Activated T-cell treated with anti-CD3 and anti-CD28 coated beads, Interleukin-2, amount 50 U/mL, for 1 hour (primary cell): ENCODE measurements at regions not wholly inside any gene's neighbourhood (a gene's known extent, or its start where the extent isn't known, plus 50 kb on each side); places are given as distances from the start of the nearest gene placed in this dataset.

Experiments used
- DNase-seq: peaks from one replicate; pipeline ENCODE4 v3.0.0-alpha.2; 2020

- DNase-seq: no peak
Observed at GRCh38 chr2:83596592-83597282, 862.3 kb downstream of the SUCLG1 start.

DNA sequence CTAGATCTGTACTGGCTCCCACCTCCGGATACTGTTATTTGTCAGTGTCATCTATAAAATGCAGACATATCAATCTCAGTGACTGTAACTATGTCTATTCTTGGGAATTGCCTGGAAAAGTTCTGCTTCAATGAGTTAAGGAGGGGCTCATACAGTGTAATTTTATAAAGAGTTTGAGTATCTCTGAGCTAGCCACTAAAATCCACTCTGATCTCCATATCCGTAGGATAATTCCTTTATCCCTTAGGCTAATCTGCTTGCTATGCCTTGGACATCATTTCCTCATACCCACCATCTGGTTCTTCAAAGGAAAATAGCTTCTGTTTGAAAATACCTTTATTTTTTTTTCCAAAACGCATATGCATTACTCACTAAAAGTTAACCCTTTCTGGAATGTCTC, 863.2 kb downstream of the SUCLG1 start:
- DNase-seq: no peak

- DNase-seq: no peak
Observed at GRCh38 chr2:83595121-83595690, 863.9 kb downstream of the SUCLG1 start.

GRCh38 chr2:83594241-83595120, 864.6 kb downstream of the SUCLG1 start:
- no peak for DNase-seq

DNA sequence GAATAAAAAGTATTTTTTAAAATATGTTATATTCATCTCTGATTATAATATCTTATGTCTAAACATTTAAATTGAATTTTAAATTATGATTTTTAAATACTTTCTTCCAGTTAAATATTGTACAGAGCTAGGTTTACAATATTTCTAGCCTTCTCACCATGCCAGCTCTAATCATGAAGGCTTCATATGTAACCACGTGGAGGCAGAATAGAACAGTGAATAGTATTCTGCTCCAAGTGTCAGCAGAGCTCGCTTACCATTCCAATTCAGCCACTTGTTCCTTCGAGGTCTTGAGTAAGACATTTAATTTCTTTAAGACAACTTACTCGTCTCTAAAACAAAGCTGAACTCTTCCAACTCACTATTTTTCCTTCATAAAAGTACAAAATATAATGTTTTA, 871.8 kb downstream of the SUCLG1 start:
- DNase-seq: no peak

DNA sequence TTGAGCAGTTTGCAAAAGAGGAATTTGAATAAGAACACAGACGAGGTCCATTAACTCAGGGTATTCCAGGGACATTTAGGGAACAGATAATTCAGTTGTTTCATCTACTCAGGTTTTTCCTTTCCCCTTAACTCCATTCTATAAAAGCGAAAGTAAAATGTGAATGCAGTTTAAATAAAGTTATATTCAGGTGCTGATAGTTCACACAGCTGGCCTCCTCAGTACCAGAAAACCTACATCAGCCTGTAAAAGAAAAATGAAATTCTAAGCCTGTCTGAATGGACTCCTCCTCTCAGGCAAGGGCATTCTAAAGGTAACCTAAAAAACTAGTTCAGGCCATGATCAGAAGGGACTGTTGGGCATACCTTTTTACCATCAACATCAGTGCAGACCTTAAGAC, 873.8 kb downstream of the SUCLG1 start:
- DNase-seq: no peak

GRCh38 chr2:83584672-83585071, 874.4 kb downstream of the SUCLG1 start:
- DNase-seq: no peak

- DNase-seq: no peak
Observed at GRCh38 chr2:83582589-83582988, 876.5 kb downstream of the SUCLG1 start.

DNA sequence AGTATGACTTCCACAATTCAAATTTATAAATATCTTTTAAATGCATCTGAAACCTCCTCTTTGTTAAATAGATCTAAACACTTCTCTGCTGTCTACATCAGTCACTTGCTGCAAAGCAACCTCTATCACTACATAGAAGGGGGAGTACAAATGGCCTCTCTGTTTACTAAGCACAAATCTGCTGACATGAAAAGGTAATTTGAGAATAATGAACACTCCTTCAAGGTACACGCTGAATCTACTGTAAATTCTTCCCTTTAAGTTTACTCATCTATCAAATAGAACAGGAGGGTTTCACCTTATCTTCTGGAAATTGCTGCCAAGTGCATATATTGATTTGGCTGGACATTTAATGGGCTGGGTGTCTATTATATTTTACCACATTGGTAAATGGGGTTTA, 879.6 kb downstream of the SUCLG1 start:
- DNase-seq: no peak

GRCh38 chr2:83578405-83578804, 880.7 kb downstream of the SUCLG1 start:
- no peak for DNase-seq

DNA sequence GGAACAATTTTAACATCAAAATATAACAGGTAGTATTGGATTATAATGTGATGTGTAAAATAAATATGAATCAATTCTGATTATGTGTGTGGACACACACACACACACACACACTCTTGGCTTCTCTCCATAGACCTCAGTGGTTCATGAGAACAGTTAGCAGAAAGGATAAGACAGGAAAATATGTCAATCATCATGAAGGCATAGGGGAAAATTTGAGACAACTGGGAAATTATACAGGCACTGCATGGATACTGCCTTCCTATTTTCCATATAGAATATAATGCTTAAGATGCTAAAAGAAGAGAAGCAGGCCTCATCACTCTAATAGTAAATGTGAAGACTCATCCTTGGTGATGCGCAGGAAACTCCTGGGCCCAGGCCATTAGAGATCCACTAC, 884.5 kb downstream of the SUCLG1 start:
- DNase-seq: no peak

- DNase-seq: no peak
Observed at GRCh38 chr2:83573060-83573459, 886.0 kb downstream of the SUCLG1 start.

DNA sequence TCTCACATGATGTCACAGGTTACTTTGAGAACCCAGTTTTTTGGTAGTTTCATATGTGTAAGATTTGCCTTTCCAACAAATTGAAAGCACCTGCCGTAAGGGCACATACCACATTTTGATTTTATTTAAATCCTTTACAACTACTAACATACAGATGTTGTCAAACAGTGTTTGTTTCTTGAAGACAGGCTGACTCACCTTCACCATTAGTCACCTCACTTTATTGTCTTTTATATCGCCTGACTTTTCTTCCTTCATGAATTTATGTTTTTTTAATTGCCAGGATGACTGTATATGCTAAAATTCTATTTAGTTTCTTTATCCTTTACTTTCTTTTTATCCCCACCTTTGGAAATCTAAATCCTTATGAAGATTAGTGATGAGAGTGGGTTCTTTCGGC, 886.7 kb downstream of the SUCLG1 start:
- DNase-seq: no peak

- no peak for DNase-seq
Observed at GRCh38 chr2:83567551-83567950, 891.5 kb downstream of the SUCLG1 start.

DNA sequence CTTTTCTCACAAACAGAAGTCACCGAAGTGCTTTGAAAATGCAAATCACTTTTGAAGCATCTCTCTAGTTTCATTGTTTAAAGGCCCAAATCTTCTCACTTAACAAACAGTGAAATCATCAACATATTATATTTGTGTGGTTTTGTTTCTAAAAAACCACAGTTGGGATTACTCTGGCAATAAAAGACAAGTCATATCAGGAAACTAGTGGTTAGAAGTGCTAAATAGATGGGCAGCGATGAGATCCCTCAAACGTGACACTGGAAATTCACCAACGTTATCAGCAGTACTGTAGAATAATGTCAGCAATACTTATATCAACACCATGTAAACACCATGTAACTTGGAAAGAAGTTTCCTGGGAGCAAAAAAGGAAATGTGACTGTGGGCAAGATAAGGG, 893.5 kb downstream of the SUCLG1 start:
- no peak for DNase-seq

DNA sequence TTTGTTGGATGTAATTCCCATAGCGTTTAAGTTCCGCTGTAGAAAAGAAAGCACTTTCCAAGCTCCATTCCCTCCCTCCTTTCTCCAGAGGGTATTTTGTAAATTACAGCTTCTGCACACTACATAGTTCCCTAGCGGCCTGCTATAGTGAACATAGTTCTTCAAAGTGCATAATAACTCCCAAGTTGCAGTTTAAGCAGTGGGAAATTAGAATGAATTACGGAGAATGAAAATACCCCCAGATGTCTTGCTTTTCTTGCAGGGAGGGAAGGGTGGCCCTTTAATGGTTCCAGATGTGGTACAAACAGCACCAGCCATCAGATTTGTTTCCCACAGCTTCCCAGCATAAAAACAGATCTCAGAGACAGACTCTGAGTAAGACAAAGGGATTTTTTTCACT, 893.9 kb downstream of the SUCLG1 start:
- DNase-seq: no peak

- DNase-seq: no peak
Observed at GRCh38 chr2:83561592-83561991, 897.5 kb downstream of the SUCLG1 start.

DNA sequence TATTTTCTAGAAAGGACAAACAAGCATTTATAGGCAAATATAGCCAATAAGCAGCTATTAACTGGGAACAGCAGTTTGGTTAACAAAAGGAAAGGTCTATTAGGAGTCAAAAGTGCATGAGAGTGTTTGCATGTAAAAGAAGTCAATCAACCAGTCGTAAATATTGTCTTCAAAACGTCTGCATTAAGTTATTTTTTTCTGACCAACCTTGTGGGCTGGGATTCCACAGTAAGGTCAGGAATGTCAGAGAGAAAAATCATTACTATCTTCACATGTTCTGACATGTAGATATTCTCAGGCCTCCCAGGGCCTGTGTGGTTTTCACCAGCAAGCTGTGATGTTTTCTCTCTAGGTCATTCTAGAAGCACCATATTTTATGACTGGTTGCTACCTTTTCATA, 922.5 kb downstream of the SUCLG1 start:
- no peak for DNase-seq

- no peak for DNase-seq
Observed at GRCh38 chr2:83534416-83534815, 924.7 kb downstream of the SUCLG1 start.

DNA sequence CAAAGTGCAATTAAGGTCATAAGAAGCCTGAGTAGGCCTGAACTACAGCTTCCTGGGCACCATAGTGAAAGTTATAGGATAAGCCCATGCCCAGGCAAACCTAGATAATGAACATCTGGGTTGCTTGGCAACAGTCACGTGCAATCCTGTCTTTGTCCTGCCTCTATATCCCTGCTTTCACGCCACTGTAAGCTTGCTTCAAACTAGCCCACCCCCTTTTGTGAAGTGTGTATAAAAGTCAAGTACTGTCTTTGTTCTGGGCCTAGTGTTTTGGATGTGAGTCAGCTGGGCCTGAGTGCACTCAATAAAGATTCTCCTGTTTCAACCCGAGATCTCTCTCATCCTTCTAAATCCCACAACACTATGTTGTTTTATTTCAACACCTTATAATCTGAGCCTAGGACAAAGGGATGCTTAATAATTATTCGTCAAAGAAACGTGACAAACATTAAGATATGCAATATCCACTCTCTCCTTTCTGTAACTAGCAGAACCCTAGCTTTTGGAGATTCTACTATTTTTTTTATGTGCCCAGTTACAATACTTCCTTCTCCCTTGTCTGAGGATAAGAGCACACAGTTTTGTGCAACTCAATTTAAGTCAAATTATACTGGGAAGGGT, 927.8 kb downstream of the SUCLG1 start:
- no peak for DNase-seq

DNA sequence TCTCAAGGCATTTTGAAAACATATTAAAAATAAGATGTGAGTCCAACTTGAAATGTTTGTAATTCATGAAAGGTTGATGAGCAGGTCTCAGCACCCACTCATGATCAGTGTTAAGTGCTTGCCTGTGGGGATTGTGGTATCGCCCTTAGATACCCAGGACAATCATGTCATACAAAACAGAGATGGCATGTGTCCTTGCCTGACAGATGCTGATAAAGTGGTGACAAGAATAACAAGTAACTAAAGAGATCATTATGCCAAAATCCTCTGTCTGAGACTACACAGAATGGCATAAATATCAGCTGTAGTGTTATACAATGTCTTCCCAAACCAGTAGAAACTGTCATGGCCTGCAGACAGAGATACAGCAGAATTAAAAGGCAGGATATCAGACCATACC, 930.3 kb downstream of the SUCLG1 start:
- DNase-seq: no peak

GRCh38 chr2:83522891-83523493, 936.1 kb downstream of the SUCLG1 start:
- no peak for DNase-seq

GRCh38 chr2:83517727-83518368, 941.2 kb downstream of the SUCLG1 start:
- DNase-seq: no peak
